ENCODE measurements at regions not wholly inside any gene's neighbourhood (a gene's known extent, or its start where the extent isn't known, plus 50 kb on each side); places are given as distances from the start of the nearest gene placed in this dataset.
"Not testable (repeated sequence)": the region's sequence is repeated elsewhere in the genome, so short reads cannot be mapped to it uniquely, and the experiment has no call there.

GRCh38 chr3:124140746-124141145, 148.8 kb upstream of the ROPN1 start:
- no peak for DNase-seq

- no peak for DNase-seq
These were observed 150.6 kb upstream of the ROPN1 start for GRCh38 chr3:124142389-124142970.

GRCh38 chr3:124143047-124143446, 151.1 kb upstream of the ROPN1 start:
- no peak for DNase-seq

GRCh38 chr3:124144035-124144814, 152.3 kb upstream of the ROPN1 start:
- DNase-seq, result no peak

GRCh38 chr3:124147429-124147828, 155.5 kb upstream of the ROPN1 start:
- DNase-seq, result no peak

GRCh38 chr3:124147946-124148345, 156.0 kb upstream of the ROPN1 start:
- no peak for DNase-seq

- DNase-seq, result no peak
These were observed 157.2 kb upstream of the ROPN1 start for GRCh38 chr3:124149081-124149480.

- DNase-seq, result no peak
These were observed 157.8 kb upstream of the ROPN1 start for GRCh38 chr3:124149771-124150170.

GRCh38 chr3:124152891-124153290, 161.0 kb upstream of the ROPN1 start:
- DNase-seq, result not testable (repeated sequence)

GRCh38 chr3:124156866-124157712, 165.2 kb upstream of the ROPN1 start:
- DNase-seq, result no peak

GRCh38 chr3:124157748-124158147, 165.8 kb upstream of the ROPN1 start:
- no peak for DNase-seq

GRCh38 chr3:124158168-124158881, 166.4 kb upstream of the ROPN1 start:
- DNase-seq, result no peak

GRCh38 chr3:124161448-124161847, 169.5 kb upstream of the ROPN1 start:
- DNase-seq, result no peak

- DNase-seq, result no peak
These were observed 171.8 kb upstream of the ROPN1 start for GRCh38 chr3:124163689-124164088.

- DNase-seq, result no peak
These were observed 176.3 kb upstream of the ROPN1 start for GRCh38 chr3:124168271-124168670.

GRCh38 chr3:124172283-124172682, 180.4 kb upstream of the ROPN1 start:
- no peak for DNase-seq

GRCh38 chr3:124172816-124173215, 180.9 kb upstream of the ROPN1 start:
- no peak for DNase-seq

GRCh38 chr3:124174476-124174875, 182.6 kb upstream of the ROPN1 start:
- DNase-seq, result no peak

GRCh38 chr3:124174910-124175874, 183.3 kb upstream of the ROPN1 start:
- no peak for DNase-seq

GRCh38 chr3:124177071-124177470, 185.1 kb upstream of the ROPN1 start:
- no peak for DNase-seq

- DNase-seq, result no peak
These were observed 186.6 kb upstream of the ROPN1 start for GRCh38 chr3:124178531-124178930.

- no peak for DNase-seq
These were observed 208.5 kb upstream of the ROPN1 start for GRCh38 chr3:124200407-124200806.
